ENCODE measurements at regions not wholly inside any gene's neighbourhood (a gene's known extent, or its start where the extent isn't known, plus 50 kb on each side); places are given as distances from the start of the nearest gene placed in this dataset.
"Not testable (repeated sequence)": the region's sequence is repeated elsewhere in the genome, so short reads cannot be mapped to it uniquely, and the experiment has no call there.

- FAIRE-seq = no peak
These were observed 109.0 kb upstream of the ARSJ start for GRCh38 chr4:114088481-114088880.

- no peak for FAIRE-seq
These were observed 112.1 kb upstream of the ARSJ start for GRCh38 chr4:114091546-114091945.

DNA sequence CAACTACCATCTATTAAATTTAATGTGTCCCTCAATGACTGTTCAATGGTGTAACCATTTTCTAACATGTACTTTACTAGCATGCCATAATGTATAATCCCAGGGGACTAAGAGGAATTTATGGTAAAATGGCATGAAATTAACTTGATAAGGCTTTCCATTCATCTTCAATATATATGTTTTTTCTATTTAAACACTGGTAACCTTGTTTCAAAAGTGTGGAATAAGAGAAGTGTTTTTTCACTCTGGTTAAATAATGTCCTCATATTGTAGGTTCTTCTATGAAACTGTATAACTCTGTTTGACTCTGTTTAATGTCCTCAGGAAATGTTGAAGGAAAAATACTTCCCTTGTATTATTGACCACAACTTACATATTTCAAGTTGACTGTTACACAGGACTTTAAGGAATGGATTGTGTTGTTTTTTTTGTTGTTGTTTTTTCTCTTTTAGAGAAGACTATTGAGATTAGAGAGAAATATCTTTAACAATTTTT lies 113.8 kb upstream of the ARSJ start:
- no peak for FAIRE-seq

DNA sequence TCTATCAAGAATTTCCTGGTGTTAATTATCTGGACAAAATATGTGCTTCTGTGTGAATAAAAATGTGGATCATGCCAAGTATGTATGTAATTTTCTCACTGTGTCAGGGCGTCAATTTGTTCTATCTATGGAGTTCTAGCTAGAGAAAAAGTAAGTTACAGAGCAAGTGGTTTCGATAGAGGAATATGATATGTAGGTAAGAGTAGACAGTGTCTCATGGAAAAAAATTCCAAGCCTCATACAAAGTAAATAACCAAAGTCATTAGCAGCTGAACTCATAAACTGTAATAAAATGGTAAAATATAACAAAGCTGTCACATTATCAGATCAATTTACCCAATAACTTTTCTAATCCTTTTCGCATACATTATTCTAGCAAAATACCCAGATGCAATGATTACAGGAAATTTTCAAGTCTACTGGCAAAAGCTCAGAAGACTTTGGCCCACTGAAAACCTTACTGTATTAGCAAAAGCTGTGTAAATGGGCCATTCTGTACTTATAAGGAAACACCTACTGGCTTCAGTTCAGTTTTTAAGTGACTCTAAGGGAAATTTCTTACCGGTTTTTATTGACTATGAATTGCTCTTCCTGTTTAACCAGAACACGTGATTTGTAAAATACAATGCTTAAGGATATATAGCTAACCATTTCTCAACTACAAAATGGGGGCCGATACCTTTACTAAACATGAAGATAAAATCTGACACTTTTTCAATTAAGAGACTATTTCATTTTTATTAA lies 121.0 kb upstream of the ARSJ start:
- FAIRE-seq = no peak

DNA sequence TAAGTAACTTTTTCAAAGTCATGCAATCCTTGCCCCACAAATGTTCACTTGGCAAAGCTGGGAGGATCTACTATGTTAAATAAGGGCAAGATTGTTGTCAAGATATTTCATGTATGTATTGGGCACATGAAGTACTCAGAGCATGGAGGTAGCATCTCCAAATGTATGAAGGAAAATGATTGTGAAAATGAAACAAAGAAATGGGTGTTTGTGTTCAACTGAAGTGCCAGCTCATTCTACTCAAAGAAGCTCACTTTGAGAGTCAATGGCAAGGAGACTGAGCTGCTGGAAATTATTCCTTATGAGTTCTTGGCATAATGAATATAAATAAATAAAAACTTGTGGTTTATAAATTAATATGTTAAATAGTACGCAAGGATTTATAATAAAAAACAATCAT lies 124.5 kb upstream of the ARSJ start:
- FAIRE-seq = no peak

GRCh38 chr4:114108869-114109268 lies 129.4 kb upstream of the ARSJ start:
- no peak for FAIRE-seq

DNA sequence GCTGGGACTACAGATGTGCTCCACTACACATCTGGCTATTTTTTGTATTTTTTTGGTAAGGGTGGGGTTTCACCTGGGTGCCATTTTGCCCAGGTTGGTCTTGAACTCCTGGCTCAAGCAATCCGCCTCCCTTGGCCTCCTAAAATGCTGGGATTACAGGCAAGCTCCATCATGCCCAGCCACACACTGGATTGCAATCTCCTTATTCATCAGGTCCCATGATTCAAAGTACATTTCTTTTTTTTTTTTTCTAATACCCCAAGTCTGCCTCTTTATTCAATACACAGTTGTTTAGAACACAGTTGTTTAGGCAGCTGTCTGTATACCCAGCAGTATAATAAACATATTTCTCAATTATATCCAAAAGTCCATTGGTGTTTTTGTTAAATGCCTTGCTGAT lies 130.3 kb upstream of the ARSJ start:
- FAIRE-seq = no peak

- FAIRE-seq = no peak
These were observed 136.1 kb upstream of the ARSJ start for GRCh38 chr4:114115526-114115925.

DNA sequence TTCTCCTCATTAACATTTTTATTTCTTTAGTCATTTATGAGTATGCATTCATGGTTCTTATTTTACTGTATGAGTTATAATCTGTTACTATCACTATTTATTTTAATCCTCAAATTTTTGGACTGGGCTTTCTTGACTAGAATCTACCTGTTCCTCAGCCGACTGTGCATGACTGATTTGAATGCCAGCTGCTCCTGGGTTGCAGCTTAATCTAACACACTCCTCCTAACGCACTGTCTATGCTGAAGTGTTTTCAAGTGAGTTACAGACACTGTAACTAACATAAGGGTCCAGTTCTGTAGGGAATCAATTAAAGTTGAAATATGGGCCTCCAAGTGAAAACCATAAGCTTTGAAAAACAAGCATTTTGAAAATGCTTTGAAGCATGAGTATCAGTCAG lies 137.4 kb upstream of the ARSJ start:
- no peak for FAIRE-seq

- FAIRE-seq = no peak
These were observed 141.8 kb upstream of the ARSJ start for GRCh38 chr4:114121221-114121620.

DNA sequence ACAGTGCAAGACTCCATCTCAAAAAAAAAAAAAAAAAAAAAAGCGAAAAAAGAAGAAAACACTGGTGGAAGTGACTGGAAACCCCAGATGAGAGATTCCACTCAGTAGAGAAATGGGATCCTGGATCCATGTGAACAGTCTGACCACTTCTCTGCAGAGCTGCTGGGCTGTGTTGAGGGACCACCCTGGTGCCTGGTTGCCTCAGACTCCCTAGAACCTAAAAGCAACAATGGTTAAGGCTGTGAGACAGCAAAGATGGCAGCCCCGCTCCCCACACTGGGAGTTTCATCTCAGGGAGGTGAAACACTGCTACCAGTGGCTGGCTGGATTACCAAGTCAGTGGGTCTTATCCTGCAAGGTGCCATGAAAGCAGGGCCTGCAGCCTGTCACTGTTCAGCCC lies 152.8 kb upstream of the ARSJ start:
- FAIRE-seq = no peak

GRCh38 chr4:114132830-114133229 lies 153.4 kb upstream of the ARSJ start:
- FAIRE-seq = no peak

- no peak for FAIRE-seq
These were observed 156.6 kb upstream of the ARSJ start for GRCh38 chr4:114136069-114136468.

GRCh38 chr4:114137984-114138383 lies 158.5 kb upstream of the ARSJ start:
- FAIRE-seq = no peak

- FAIRE-seq = no peak
These were observed 167.6 kb upstream of the ARSJ start for GRCh38 chr4:114146947-114147618.

DNA sequence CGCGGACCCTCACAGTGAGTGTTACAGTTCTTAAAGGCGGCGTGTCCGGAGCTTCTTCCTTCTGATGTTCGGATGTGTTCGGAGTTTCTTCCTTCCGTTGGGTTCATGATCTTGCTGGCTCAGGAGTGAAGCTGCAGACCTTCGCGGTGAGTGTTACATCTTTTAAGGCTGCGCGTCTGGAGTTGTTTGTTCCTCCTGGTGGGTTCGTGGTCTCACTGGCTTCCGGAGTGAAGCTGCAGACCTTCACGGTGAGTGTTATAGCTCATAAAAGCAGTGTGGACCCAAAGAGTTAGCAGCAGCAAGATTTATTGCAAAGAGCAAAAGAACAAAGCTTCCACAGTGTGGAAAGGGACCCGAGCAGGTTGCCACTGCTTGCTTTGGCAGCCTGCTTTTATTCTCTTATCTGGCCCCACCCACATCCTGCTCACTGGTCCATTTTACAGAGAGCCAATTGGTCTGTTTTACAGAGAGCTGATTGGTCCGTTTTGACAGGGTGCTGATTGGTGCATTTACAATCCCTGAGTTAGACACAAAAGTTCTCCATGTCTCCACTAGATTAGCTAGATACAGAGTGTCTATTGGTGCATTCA lies 168.3 kb upstream of the ARSJ start:
- FAIRE-seq = not testable (repeated sequence)

DNA sequence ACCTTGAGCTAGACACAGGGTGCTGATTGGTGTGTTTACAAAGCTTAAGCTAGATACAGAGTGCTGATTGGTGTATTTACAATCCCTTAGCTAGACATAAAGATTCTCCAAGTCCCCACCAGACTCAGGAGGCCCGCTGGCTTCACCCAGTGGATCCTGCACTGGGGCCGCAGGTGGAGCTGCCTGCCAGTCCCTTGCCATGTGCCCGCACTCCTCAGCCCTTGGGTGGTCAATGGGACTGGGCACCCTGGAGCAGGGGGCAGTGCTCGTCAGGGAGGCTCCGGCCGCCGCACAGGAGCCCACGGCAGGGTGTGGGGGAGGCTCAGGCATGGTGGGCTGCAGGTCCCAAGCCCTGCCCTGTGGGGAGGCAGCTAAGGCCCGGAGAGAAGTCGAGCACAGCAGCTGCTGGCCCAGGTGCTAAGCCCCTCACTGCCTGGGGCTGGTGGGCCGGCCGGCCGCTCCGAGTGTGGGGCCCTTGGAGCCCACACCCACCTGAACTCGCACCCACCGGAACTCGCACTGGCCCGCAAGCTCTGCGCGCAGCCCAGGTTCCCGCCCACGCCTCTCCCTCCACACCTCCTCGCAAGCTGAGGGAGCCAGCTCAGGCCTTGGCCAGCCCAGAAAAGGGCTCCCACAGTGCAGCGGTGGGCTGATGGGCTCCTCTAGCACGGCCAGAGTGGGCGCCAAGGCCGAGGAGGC lies 169.1 kb upstream of the ARSJ start:
- FAIRE-seq = not testable (repeated sequence)

GRCh38 chr4:114156371-114156770 lies 176.9 kb upstream of the ARSJ start:
- FAIRE-seq = no peak

- FAIRE-seq = no peak
These were observed 182.4 kb upstream of the ARSJ start for GRCh38 chr4:114161809-114162208.

GRCh38 chr4:114163051-114163450 lies 183.6 kb upstream of the ARSJ start:
- no peak for FAIRE-seq

DNA sequence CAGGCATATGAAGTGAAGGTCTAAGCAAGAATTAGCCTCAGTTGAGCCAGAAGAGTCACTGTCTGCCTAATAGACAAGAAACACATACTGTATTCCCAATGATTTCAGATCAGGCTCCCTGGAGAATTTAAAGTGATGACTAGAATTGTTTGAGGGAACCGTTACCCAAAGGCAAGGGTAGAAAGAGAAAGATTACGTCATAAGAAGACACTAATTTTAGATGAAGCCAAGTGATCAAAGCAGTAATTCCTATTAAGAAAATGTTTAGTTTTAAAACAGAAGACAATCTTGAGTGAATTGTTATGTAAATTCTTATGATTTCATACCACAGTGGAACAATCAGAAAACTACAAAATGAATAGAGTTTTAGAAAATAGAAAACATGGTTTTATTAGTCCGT lies 194.5 kb upstream of the ARSJ start:
- no peak for FAIRE-seq

DNA sequence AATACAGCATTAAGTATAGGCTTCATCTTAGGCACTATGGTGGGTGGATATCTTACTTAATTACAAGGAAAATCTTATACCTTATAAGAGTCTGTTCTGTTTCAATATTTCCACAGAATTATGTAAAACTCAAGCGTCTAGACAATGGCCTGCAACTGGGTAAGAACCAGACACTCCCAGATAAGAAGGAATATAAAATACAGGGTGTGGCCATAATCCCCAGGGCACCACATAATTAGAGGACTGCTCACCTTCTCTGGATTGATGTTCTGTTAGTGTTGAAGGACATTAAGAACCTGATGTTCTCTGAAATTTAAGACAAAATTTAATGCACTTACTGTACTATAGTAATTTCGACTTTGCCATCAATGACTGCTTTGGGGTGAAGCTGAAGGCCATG lies 198.2 kb upstream of the ARSJ start:
- no peak for FAIRE-seq

DNA sequence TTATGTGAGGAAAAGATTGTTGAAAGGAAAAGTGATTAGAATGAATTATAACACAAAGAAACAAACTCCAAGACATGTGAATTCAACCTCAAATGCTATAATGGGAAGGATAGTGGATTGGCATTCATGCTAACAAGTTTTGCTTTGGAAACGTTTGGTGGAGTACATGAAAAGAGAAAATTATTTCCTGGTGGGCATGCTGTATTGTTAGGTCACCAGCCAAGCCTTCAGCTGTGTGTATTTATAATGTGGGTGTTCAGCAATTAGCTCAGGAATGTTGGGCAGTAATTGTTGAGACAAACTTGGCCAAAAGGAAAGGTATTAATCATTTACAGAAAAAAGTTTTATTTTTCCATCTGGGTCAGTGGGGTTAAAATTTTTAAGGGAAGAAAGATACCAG lies 198.9 kb upstream of the ARSJ start:
- FAIRE-seq = no peak

- no peak for FAIRE-seq
These were observed 201.0 kb upstream of the ARSJ start for GRCh38 chr4:114180481-114180880.
